ENCODE measurements at regions not wholly inside any gene's neighbourhood (a gene's known extent, or its start where the extent isn't known, plus 50 kb on each side); places are given as distances from the start of the nearest gene placed in this dataset.
"Not testable (repeated sequence)": the region's sequence is repeated elsewhere in the genome, so short reads cannot be mapped to it uniquely, and the experiment has no call there.

GRCh38 chr14:89491711-89492381 is 74.8 kb upstream of the FOXN3 start:
- peak; percentile 79 for DNase-seq (ENCODE audit: low read depth)

GRCh38 chr14:89490466-89490865 is 73.4 kb upstream of the FOXN3 start:
- no peak for DNase-seq (ENCODE audit: low read depth)

GRCh38 chr14:89489761-89490437 is 72.9 kb upstream of the FOXN3 start:
- DNase-seq (ENCODE audit: low read depth): peak; percentile 19

GRCh38 chr14:89486961-89487360 is 69.9 kb upstream of the FOXN3 start:
- peak; percentile 22 for DNase-seq (ENCODE audit: low read depth)

- no peak for DNase-seq (ENCODE audit: low read depth)
These were observed 69.5 kb upstream of the FOXN3 start for GRCh38 chr14:89486505-89486904.

GRCh38 chr14:89485264-89485663 is 68.2 kb upstream of the FOXN3 start:
- no peak for DNase-seq (ENCODE audit: low read depth)

- DNase-seq (ENCODE audit: low read depth): no peak
These were observed 67.2 kb upstream of the FOXN3 start for GRCh38 chr14:89484051-89484844.

- DNase-seq (ENCODE audit: low read depth): no peak
These were observed 64.2 kb upstream of the FOXN3 start for GRCh38 chr14:89481196-89481595.

- DNase-seq (ENCODE audit: low read depth): no peak
These were observed 63.2 kb upstream of the FOXN3 start for GRCh38 chr14:89480278-89480677.

- DNase-seq (ENCODE audit: low read depth): peak; percentile 37
These were observed 62.8 kb upstream of the FOXN3 start for GRCh38 chr14:89479802-89480201.

GRCh38 chr14:89477391-89477790 is 60.4 kb upstream of the FOXN3 start:
- peak; percentile 33 for DNase-seq (ENCODE audit: low read depth)

GRCh38 chr14:89476354-89476896 is 59.4 kb upstream of the FOXN3 start:
- no peak for DNase-seq (ENCODE audit: low read depth)

GRCh38 chr14:89474464-89474863 is 57.4 kb upstream of the FOXN3 start:
- no peak for DNase-seq (ENCODE audit: low read depth)

- DNase-seq (ENCODE audit: low read depth): no peak
These were observed 57.0 kb upstream of the FOXN3 start for GRCh38 chr14:89473989-89474388.

- no peak for DNase-seq (ENCODE audit: low read depth)
These were observed 56.5 kb upstream of the FOXN3 start for GRCh38 chr14:89473569-89473968.

GRCh38 chr14:89470401-89470800 is 53.4 kb upstream of the FOXN3 start:
- no peak for DNase-seq (ENCODE audit: low read depth)

- DNase-seq (ENCODE audit: low read depth): no peak
These were observed 52.5 kb upstream of the FOXN3 start for GRCh38 chr14:89469210-89470198.

- no peak for DNase-seq (ENCODE audit: low read depth)
These were observed 51.5 kb upstream of the FOXN3 start for GRCh38 chr14:89468566-89468965.

GRCh38 chr14:89468030-89468429 is 51.0 kb upstream of the FOXN3 start:
- DNase-seq (ENCODE audit: low read depth): not testable (repeated sequence)

GRCh38 chr14:89466944-89467343 is 49.9 kb upstream of the FOXN3 start:
- no peak for DNase-seq (ENCODE audit: low read depth)

Data from fibroblast of gingiva (primary cell).